ENCODE measurements at regions not wholly inside any gene's neighbourhood (a gene's known extent, or its start where the extent isn't known, plus 50 kb on each side); places are given as distances from the start of the nearest gene placed in this dataset.

DNA sequence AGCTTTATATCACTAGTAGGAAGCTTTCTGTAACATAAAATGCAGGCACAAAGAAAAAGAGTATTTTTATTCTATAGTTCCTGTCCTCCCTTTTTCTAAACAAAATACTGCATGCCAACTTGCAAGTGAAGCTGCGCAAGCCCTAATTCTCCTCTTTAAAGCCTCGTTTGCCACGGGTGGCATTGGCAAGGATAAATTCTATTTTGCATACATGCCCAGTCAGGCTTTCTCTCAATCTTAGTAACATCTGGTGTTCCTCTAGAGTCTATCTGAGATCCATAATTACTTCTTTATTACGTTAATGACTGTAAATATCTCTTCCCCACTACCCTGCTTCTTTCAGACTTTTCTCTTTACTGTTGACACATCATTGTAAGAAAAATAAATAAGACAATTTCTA is 97.1 kb upstream of the DAAM1 start:
- Histone ChIP-seq H2AFZ (ENCODE audit: low read depth) (no peak overlapping the region), H3K27me3 (ENCODE audit: insufficient read depth) (no peaks in the 10 kb centered on the region), H3K4me2 (no peak overlapping the region), H3K4me1 (ENCODE audit: control insufficient read depth in 1 of 2, insufficient read depth in 2 of 2, low read depth in 1 of 2, low read length in 1 of 2) (peaks cover 0 to 43% of the 10 kb centered on the region in 2 experiments; a peak in 2 of 4 replicates), H3K27ac (ENCODE audit: low read depth in 2 of 2, low read length in 1 of 2) (peak overlapping the region; percentile 49 to 78; a peak in 3 of 4 replicates), H3F3A (replicated peaks; ENCODE audit: insufficient read depth) (peaks cover 12% of the 10 kb centered on the region), H3K36me3 (replicated peaks in 1 of 2; ENCODE audit: control insufficient read depth in 1 of 2, insufficient read depth in 2 of 2, low read length in 1 of 2) (no peaks in the 10 kb centered on the region), H3K4me3 (ENCODE audit: low read depth in 2 of 2, low read length in 1 of 2) (no peak overlapping the region), H3K9me3 (no peaks in the 10 kb centered on the region), H4K20me1 (ENCODE audit: insufficient read depth) (no peaks in the 10 kb centered on the region), H3K79me2 (ENCODE audit: insufficient read depth) (no peaks in the 10 kb centered on the region), H3K9ac (no peak overlapping the region), H3K9me2 (no peaks in the 10 kb centered on the region)
- POLR2A ChIA-PET = no interaction called here
- TF ChIP-seq ELF1 (IDR thresholded peaks at IDR 0.05) = no peak
- TF ChIP-seq EP300 (IDR thresholded peaks at IDR 0.05; ENCODE audit: borderline replicate concordance in 1 of 2, low read depth in 1 of 2, low read length in 1 of 2) = no peak
- TF ChIP-seq, protein P1, sequence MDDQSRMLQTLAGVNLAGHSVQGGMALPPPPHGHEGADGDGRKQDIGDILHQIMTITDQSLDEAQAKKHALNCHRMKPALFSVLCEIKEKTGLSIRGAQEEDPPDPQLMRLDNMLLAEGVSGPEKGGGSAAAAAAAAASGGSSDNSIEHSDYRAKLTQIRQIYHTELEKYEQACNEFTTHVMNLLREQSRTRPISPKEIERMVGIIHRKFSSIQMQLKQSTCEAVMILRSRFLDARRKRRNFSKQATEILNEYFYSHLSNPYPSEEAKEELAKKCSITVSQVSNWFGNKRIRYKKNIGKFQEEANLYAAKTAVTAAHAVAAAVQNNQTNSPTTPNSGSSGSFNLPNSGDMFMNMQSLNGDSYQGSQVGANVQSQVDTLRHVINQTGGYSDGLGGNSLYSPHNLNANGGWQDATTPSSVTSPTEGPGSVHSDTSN (IDR thresholded peaks at IDR 0.05) = no peak
- TF ChIP-seq, protein P2, sequence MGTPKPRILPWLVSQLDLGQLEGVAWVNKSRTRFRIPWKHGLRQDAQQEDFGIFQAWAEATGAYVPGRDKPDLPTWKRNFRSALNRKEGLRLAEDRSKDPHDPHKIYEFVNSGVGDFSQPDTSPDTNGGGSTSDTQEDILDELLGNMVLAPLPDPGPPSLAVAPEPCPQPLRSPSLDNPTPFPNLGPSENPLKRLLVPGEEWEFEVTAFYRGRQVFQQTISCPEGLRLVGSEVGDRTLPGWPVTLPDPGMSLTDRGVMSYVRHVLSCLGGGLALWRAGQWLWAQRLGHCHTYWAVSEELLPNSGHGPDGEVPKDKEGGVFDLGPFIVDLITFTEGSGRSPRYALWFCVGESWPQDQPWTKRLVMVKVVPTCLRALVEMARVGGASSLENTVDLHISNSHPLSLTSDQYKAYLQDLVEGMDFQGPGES (IDR thresholded peaks at IDR 0.05; ENCODE audit: low read depth, low read length) = no peak
- TF ChIP-seq RAD21 (IDR thresholded peaks at IDR 0.05; ENCODE audit: low read length) = no peak
- TF ChIP-seq SMC3 (IDR thresholded peaks at IDR 0.05; ENCODE audit: low read depth, low read length) = no peak
- TF ChIP-seq, protein P3, sequence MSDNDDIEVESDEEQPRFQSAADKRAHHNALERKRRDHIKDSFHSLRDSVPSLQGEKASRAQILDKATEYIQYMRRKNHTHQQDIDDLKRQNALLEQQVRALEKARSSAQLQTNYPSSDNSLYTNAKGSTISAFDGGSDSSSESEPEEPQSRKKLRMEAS (IDR thresholded peaks at IDR 0.05; ENCODE audit: low read depth) = no peak
- TF ChIP-seq GATA2 (CRISPR knock-in tag; IDR thresholded peaks at IDR 0.05) = no peak
- TF ChIP-seq EZH2phosphoT487 (IDR thresholded peaks at IDR 0.05; ENCODE audit: borderline replicate concordance, low read depth) = no peak
- no peak for TF ChIP-seq FOXJ3 (CRISPR knock-in tag; IDR thresholded peaks at IDR 0.05)
- no peak for DNase-seq
- 56% methylated on average over 4 of the region's 4 CpGs for WGBS (ENCODE audit: low lambda C conversion rate)
- CTCF ChIA-PET = interaction anchor here (0.7 to 2.3 kb wide), 6 partner anchors 14 to 486 kb away, joined by 3 to 12 read pairs (median 4); no protein-coding TSS in a partner anchor

DNA sequence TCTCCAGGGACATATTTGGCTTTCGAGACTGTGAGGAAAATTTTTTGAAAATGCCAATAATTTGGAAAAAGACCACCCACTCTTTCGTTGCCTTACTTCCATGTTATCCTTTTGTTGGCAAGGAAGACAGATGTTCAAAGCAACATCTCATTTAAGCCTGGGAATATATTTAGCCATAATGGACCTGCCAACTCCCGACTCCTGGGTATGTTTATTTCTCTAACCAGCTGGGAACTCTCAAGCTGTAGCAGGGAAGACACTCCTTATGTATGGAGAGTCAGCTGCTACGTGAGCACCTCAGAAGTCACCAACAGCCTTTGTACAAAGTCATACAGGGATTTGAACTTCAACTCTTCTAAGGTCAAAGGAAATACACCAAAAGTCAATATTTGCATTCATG is 96.5 kb upstream of the DAAM1 start:
- POLR2A ChIA-PET = no interaction called here

More for the DNA sequence above, 96.5 kb upstream of the DAAM1 start:
- H2AFZ ChIP-seq (ENCODE audit: low read depth) = no peak overlapping the region
- no peaks in the 10 kb centered on the region for H3K79me2 ChIP-seq (ENCODE audit: insufficient read depth)
- no peaks in the 10 kb centered on the region for H3K9me3 ChIP-seq
- peaks cover 0 to 43% of the 10 kb centered on the region in 2 experiments; a peak in 2 of 4 replicates for H3K4me1 ChIP-seq (ENCODE audit: control insufficient read depth in 1 of 2, insufficient read depth in 2 of 2, low read depth in 1 of 2, low read length in 1 of 2)
- peaks cover 9% of the 10 kb centered on the region for H3F3A ChIP-seq (replicated peaks; ENCODE audit: insufficient read depth)
- no peaks in the 10 kb centered on the region for H4K20me1 ChIP-seq (ENCODE audit: insufficient read depth)
- no peaks in the 10 kb centered on the region for H3K9me2 ChIP-seq
- CTCF ChIA-PET = interaction anchor here (0.7 to 2.3 kb wide), 4 partner anchors 31 to 485 kb away, joined by 3 to 12 read pairs (median 4); no protein-coding TSS in a partner anchor
- H3K27ac ChIP-seq (ENCODE audit: low read depth in 2 of 2, low read length in 1 of 2) = peak overlapping the region in 1 of 2 experiments; percentile 78; a peak in 1 of 4 replicates
- no peaks in the 10 kb centered on the region for H3K36me3 ChIP-seq (replicated peaks in 1 of 2; ENCODE audit: control insufficient read depth in 1 of 2, insufficient read depth in 2 of 2, low read length in 1 of 2)
- whole genome bisulfite sequencing (ENCODE audit: low lambda C conversion rate) = 70% methylated on average over 4 of the region's 4 CpGs
- H3K4me3 ChIP-seq (ENCODE audit: low read depth in 2 of 2, low read length in 1 of 2) = no peak overlapping the region
- H3K9ac ChIP-seq = no peak overlapping the region
- TF ChIP-seq FOXM1 (IDR thresholded peaks at IDR 0.05; ENCODE audit: low read depth) (no peak), RXRA (IDR thresholded peaks at IDR 0.05; ENCODE audit: borderline replicate concordance, low read depth) (no peak), NFIC (IDR thresholded peaks at IDR 0.05; ENCODE audit: borderline replicate concordance) (no peak), MEF2A (IDR thresholded peaks at IDR 0.05; ENCODE audit: borderline replicate concordance, low read depth) (no peak), TCF12 (IDR thresholded peaks at IDR 0.05) (no peak), NRF1 (IDR thresholded peaks at IDR 0.05; ENCODE audit: low read depth, low read length) (no peak), EZH2phosphoT487 (IDR thresholded peaks at IDR 0.05; ENCODE audit: borderline replicate concordance, low read depth) (no peak), SIN3A (IDR thresholded peaks at IDR 0.05; ENCODE audit: borderline replicate concordance, low read depth, low read length) (no peak), TAF1 (IDR thresholded peaks at IDR 0.05; ENCODE audit: borderline replicate concordance, low read depth, low read length) (no peak)
- TF ChIP-seq, protein P4, sequence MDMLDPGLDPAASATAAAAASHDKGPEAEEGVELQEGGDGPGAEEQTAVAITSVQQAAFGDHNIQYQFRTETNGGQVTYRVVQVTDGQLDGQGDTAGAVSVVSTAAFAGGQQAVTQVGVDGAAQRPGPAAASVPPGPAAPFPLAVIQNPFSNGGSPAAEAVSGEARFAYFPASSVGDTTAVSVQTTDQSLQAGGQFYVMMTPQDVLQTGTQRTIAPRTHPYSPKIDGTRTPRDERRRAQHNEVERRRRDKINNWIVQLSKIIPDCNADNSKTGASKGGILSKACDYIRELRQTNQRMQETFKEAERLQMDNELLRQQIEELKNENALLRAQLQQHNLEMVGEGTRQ (IDR thresholded peaks at IDR 0.05; ENCODE audit: borderline replicate concordance, low read depth, low read length) = no peak
- TF ChIP-seq, protein P5, sequence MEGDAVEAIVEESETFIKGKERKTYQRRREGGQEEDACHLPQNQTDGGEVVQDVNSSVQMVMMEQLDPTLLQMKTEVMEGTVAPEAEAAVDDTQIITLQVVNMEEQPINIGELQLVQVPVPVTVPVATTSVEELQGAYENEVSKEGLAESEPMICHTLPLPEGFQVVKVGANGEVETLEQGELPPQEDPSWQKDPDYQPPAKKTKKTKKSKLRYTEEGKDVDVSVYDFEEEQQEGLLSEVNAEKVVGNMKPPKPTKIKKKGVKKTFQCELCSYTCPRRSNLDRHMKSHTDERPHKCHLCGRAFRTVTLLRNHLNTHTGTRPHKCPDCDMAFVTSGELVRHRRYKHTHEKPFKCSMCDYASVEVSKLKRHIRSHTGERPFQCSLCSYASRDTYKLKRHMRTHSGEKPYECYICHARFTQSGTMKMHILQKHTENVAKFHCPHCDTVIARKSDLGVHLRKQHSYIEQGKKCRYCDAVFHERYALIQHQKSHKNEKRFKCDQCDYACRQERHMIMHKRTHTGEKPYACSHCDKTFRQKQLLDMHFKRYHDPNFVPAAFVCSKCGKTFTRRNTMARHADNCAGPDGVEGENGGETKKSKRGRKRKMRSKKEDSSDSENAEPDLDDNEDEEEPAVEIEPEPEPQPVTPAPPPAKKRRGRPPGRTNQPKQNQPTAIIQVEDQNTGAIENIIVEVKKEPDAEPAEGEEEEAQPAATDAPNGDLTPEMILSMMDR (IDR thresholded peaks at IDR 0.05) = no peak
- TF ChIP-seq, protein P1 (IDR thresholded peaks at IDR 0.05) = no peak
- DNase-seq = no peak
- no peaks in the 10 kb centered on the region for H3K27me3 ChIP-seq (ENCODE audit: insufficient read depth)
- H3K4me2 ChIP-seq = no peak overlapping the region
